ENCODE measurements at regions not wholly inside any gene's neighbourhood (a gene's known extent, or its start where the extent isn't known, plus 50 kb on each side); places are given as distances from the start of the nearest gene placed in this dataset.

DNA sequence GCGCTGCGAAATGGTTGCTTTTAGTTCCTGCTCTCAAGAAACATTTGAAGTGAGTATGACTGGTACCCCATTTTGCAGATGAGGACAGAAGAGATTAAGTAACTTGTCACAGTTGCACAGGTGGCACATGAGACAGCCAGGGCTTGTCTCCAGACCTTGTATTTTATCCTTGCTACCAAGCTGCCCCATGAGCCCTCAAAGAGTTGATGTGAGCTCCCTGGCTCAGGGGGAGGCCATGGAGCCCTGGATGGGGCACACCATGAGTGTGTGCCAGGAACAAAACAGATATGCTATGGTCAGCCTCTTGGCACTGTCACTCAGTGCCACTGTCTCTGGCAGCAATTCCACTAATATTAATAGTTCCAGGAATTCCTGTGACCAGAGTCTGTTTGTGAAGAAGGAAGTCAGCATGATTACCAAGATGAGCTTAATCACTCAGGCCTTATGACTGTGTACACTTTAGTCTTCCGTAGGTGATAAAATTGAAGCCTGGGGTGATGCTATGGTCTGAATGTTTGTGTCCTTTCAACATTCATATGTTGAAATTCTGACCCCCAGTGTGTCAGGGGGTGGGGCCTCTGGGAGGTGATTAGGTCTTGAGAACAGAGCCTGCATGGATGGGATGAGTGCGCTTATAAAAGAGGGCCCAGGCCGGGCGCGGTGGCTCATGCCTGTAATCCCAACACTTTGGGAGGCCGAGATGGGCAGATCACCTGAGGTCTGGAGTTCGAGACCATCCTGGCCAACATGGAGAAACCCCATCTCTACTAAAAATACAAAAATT lies 806.8 kb downstream of the AACS start:
- Histone ChIP-seq H3F3A (ENCODE audit: insufficient read depth) (no peaks in the 10 kb centered on the region), H3K9me3 (ENCODE audit: insufficient read depth, low read length) (no peaks in the 10 kb centered on the region)

DNA sequence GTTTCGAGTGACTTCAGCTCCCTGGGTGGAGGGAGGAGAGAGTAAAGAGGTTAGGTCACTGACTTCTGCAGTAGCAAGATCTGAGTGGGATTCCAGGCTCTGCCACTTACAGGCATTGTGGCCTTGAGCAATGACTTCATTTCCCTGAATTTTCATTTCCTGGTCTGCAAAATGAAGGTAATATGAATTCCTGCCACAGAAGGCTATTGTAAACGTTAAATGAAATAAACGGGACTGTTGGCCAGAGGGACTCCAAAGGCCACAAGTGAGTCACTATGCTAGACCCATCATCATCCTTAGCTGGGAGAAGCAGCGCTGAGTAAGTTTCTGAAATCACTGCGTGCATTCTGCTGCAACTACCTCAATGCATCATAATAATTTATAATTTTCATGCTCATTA lies 807.8 kb downstream of the AACS start:
- H3K4me3 ChIP-seq (ENCODE audit: insufficient read depth, low read length, poor library complexity, severe bottlenecking) = no peak overlapping the region
- H3K79me2 ChIP-seq (ENCODE audit: insufficient read depth, low read length) = no peaks in the 10 kb centered on the region
- H4K20me1 ChIP-seq (ENCODE audit: low read depth, low read length) = no peaks in the 10 kb centered on the region
- no peak overlapping the region for H3K27ac ChIP-seq (ENCODE audit: low read depth, low read length)
- no peak for TF ChIP-seq EZH2phosphoT487 (conservative IDR thresholded peaks at IDR 0.05; ENCODE audit: low read length)
- TF ChIP-seq, protein P1, sequence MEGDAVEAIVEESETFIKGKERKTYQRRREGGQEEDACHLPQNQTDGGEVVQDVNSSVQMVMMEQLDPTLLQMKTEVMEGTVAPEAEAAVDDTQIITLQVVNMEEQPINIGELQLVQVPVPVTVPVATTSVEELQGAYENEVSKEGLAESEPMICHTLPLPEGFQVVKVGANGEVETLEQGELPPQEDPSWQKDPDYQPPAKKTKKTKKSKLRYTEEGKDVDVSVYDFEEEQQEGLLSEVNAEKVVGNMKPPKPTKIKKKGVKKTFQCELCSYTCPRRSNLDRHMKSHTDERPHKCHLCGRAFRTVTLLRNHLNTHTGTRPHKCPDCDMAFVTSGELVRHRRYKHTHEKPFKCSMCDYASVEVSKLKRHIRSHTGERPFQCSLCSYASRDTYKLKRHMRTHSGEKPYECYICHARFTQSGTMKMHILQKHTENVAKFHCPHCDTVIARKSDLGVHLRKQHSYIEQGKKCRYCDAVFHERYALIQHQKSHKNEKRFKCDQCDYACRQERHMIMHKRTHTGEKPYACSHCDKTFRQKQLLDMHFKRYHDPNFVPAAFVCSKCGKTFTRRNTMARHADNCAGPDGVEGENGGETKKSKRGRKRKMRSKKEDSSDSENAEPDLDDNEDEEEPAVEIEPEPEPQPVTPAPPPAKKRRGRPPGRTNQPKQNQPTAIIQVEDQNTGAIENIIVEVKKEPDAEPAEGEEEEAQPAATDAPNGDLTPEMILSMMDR (IDR thresholded peaks at IDR 0.05; ENCODE audit: insufficient read depth, low read length, poor library complexity, severe bottlenecking) = no peak
- no peak overlapping the region for H3K9ac ChIP-seq (ENCODE audit: low read length)
- no peaks in the 10 kb centered on the region for H3K27me3 ChIP-seq (ENCODE audit: low read length)
- no peaks in the 10 kb centered on the region for H3K9me3 ChIP-seq (ENCODE audit: insufficient read depth, low read length)
- no peak overlapping the region for H3K4me2 ChIP-seq (ENCODE audit: low read depth, low read length, poor library complexity, severe bottlenecking)
- H2AFZ ChIP-seq (ENCODE audit: low read depth, low read length, severe bottlenecking) = no peak overlapping the region
- H3K9me2 ChIP-seq (replicated peaks; ENCODE audit: insufficient read depth, low read length) = no peaks in the 10 kb centered on the region
- no peaks in the 10 kb centered on the region for H3K36me3 ChIP-seq (ENCODE audit: low read length)
- H3F3A ChIP-seq (ENCODE audit: insufficient read depth) = no peaks in the 10 kb centered on the region

More for the DNA sequence above, 806.8 kb downstream of the AACS start:
- no peaks in the 10 kb centered on the region for H3K36me3 ChIP-seq (ENCODE audit: low read length)
- no peaks in the 10 kb centered on the region for H4K20me1 ChIP-seq (ENCODE audit: low read depth, low read length)
- H3K79me2 ChIP-seq (ENCODE audit: insufficient read depth, low read length) = no peaks in the 10 kb centered on the region
- H3K9ac ChIP-seq (ENCODE audit: low read length) = no peak overlapping the region
- no peaks in the 10 kb centered on the region for H3K9me2 ChIP-seq (replicated peaks; ENCODE audit: insufficient read depth, low read length)
- no peak overlapping the region for H2AFZ ChIP-seq (ENCODE audit: low read depth, low read length, severe bottlenecking)
- no peak overlapping the region for H3K4me2 ChIP-seq (ENCODE audit: low read depth, low read length, poor library complexity, severe bottlenecking)
- no peak overlapping the region for H3K4me3 ChIP-seq (ENCODE audit: insufficient read depth, low read length, poor library complexity, severe bottlenecking)
- H3K27ac ChIP-seq (ENCODE audit: low read depth, low read length) = no peak overlapping the region
- H3K27me3 ChIP-seq (ENCODE audit: low read length) = no peaks in the 10 kb centered on the region
- TF ChIP-seq, protein P1 (IDR thresholded peaks at IDR 0.05; ENCODE audit: insufficient read depth, low read length, poor library complexity, severe bottlenecking) = no peak
- no peak for TF ChIP-seq EZH2phosphoT487 (conservative IDR thresholded peaks at IDR 0.05; ENCODE audit: low read length)

DNA sequence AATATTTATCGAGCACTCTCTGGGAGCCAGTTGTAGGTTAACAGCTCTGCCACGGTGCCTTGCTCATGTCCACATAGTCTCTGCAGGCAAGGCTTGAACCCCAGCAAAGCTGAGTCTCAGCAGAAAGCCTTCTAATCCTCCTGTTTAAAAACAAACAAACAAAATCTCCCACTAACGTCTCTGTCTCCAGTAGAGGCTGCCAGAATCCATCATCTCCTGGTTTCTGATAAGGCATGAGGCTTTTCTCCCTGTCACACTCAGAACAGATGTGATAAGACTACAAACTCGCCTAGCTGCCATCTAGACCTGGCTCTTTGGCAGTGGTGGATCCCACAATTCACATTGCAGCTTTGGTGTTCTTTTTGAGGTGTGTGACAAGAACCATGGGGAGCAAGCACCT lies 813.2 kb downstream of the AACS start:
- no peak overlapping the region for H3K4me2 ChIP-seq (ENCODE audit: low read depth, low read length, poor library complexity, severe bottlenecking)
- no peak overlapping the region for H3K4me3 ChIP-seq (ENCODE audit: insufficient read depth, low read length, poor library complexity, severe bottlenecking)
- no peaks in the 10 kb centered on the region for H3K9me3 ChIP-seq (ENCODE audit: insufficient read depth, low read length)
- H2AFZ ChIP-seq (ENCODE audit: low read depth, low read length, severe bottlenecking) = no peak overlapping the region
- H3K27ac ChIP-seq (ENCODE audit: low read depth, low read length) = no peak overlapping the region
- no peaks in the 10 kb centered on the region for H3K79me2 ChIP-seq (ENCODE audit: insufficient read depth, low read length)
- H4K20me1 ChIP-seq (ENCODE audit: low read depth, low read length) = no peaks in the 10 kb centered on the region
- TF ChIP-seq, protein P1 (IDR thresholded peaks at IDR 0.05; ENCODE audit: insufficient read depth, low read length, poor library complexity, severe bottlenecking) = no peak
- TF ChIP-seq EZH2phosphoT487 (conservative IDR thresholded peaks at IDR 0.05; ENCODE audit: low read length) = no peak
- no peaks in the 10 kb centered on the region for H3K36me3 ChIP-seq (ENCODE audit: low read length)
- H3F3A ChIP-seq (ENCODE audit: insufficient read depth) = no peaks in the 10 kb centered on the region
- H3K9ac ChIP-seq (ENCODE audit: low read length) = no peak overlapping the region
- no peaks in the 10 kb centered on the region for H3K9me2 ChIP-seq (replicated peaks; ENCODE audit: insufficient read depth, low read length)
- H3K27me3 ChIP-seq (ENCODE audit: low read length) = no peaks in the 10 kb centered on the region
